ENCODE measurements at regions not wholly inside any gene's neighbourhood (a gene's known extent, or its start where the extent isn't known, plus 50 kb on each side); places are given as distances from the start of the nearest gene placed in this dataset.

- no peak for DNase-seq (ENCODE audit: extremely low read depth, low read depth)
These were observed 191.1 kb downstream of the MELK start for GRCh38 chr9:36763778-36764177.

GRCh38 chr9:36764364-36765076 lies 191.8 kb downstream of the MELK start:
- no peak for DNase-seq (ENCODE audit: extremely low read depth, low read depth)

- no peak for DNase-seq (ENCODE audit: extremely low read depth, low read depth)
These were observed 192.3 kb downstream of the MELK start for GRCh38 chr9:36765077-36765390.

- peak; percentile 86 for DNase-seq (ENCODE audit: extremely low read depth, low read depth)
These were observed 193.0 kb downstream of the MELK start for GRCh38 chr9:36765468-36766341.

GRCh38 chr9:36768677-36769076 lies 196.0 kb downstream of the MELK start:
- no peak for DNase-seq (ENCODE audit: extremely low read depth, low read depth)

GRCh38 chr9:36770025-36770424 lies 197.3 kb downstream of the MELK start:
- no peak for DNase-seq (ENCODE audit: extremely low read depth, low read depth)

- DNase-seq (ENCODE audit: extremely low read depth, low read depth) = no peak
These were observed 200.0 kb downstream of the MELK start for GRCh38 chr9:36772449-36773403.

- DNase-seq (ENCODE audit: extremely low read depth, low read depth) = no peak
These were observed 206.0 kb downstream of the MELK start for GRCh38 chr9:36778682-36779081.

GRCh38 chr9:36779582-36779981 lies 206.9 kb downstream of the MELK start:
- no peak for DNase-seq (ENCODE audit: extremely low read depth, low read depth)

- DNase-seq (ENCODE audit: extremely low read depth, low read depth) = no peak
These were observed 207.5 kb downstream of the MELK start for GRCh38 chr9:36780186-36780585.

- no peak for DNase-seq (ENCODE audit: extremely low read depth, low read depth)
These were observed 208.8 kb downstream of the MELK start for GRCh38 chr9:36781533-36781932.

Measured in NCI-H460 (cell line).